T47D (cell line): ENCODE measurements at regions not wholly inside any gene's neighbourhood (a gene's known extent, or its start where the extent isn't known, plus 50 kb on each side); places are given as distances from the start of the nearest gene placed in this dataset.
"Not testable (repeated sequence)": the region's sequence is repeated elsewhere in the genome, so short reads cannot be mapped to it uniquely, and the experiment has no call there.

Experiments
- DNase-seq, 2 experiments: peaks; one replicate each; pipeline versions ENCODE4 v3.0.0 to v3.0.0-alpha.2; 2011 to 2012; ENCODE audit warnings: low read depth in 1 of 2, low spot score in 1 of 2
- JUND ChIP-seq: IDR thresholded peaks from 2 replicates; pipeline ENCODE4 v1.6.1; 2012; ENCODE audit warnings: low read depth
- in situ Hi-C: cut with HindIII; loops from 2 replicates; pipeline ENCODE4 v1.10.0; 2016; ENCODE audit warnings: low sequenced_read_pairs, low pct_unique_long_range_greater_than_20kb

DNA sequence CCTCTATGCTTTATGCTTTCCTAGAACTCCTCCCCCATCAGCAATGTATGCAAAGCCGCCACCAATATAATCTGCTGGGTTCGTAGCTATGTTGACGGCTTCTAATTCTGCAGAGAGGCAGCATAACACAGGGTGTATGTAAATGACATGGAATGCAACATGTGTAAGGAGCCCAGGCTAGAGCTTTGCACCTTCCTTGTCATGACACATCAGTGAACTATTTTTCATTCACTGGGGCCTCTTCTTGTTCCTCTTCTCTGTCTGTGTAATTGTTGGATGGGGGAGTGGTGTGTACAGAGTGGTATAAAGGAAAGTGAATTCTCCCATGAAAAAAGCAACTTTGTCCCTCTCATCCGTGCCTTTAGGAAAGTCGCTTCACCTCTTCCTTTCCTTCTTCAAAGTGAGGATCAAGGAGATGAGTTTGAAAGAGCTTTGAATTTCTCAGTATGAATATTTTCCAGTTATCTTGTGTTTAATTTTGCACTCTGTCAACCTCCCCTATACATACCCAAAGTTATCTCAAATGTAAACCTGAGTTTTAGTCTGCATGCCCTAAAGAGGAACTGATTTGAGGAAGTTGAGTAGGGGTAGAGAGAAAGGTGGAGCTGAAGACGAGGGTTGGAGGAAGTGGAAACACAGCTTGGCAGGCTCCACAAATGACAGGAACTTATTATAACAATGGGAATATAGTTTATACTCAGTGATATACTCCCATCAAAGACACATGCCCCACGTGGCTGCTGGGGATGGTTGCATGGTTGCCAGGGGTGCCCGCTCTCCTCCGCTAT, 74.9 kb upstream of the ARL4C start:
- in situ Hi-C loops, result no loop called here
- DNase-seq, result no peak
- no peak for TF ChIP-seq JUND

DNA sequence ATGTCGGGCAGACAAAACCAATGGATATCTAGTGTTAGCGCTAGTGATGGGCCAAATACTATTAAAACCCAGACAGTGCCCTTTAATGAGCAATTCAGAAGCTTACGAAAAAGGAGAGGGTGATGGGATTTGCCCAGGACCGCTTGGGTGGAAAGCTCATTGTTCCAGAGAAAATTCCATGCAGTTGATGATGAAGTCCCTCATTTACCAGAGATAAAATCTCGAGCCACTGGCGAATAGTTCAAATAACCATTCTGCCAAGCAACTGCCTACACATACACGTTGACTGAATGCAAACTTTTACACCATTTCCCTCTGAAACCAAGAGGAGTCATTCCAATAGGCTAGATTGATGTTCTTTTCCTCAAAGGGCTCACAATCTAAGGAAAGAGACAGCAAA, 73.6 kb upstream of the ARL4C start:
- in situ Hi-C loops, result no loop called here
- DNase-seq, result no peak
- no peak for TF ChIP-seq JUND

DNA sequence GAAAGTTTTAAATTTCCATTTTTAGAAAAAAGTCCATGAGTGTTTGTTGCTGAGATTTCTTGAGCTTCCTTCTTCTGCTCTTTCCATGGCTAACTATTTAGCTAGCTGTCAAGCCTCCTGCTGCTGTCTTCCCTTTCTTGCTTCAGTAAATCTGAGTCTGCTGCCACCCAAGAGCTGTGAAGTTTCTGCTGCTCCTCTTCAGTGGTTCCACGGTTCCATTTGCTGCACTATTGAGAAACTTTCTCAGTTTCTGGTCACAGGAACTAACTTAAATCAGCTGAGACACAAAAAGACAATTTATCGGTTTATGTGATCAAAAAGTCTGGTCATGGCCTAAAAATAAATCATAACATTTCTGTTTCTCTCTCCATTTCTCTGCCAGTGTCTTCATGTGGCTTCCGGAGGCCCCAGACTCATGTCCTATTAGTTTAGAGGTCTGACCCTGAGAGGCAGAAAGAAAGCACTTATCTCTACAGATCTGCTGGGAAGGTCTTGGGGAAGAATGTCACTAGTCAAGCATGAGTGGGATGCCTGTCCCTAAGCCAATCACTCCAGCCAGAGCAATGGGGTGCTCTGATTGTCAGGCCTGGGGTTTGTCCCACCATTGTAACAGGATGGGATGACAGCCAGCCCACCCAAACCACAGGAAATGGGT, 73.0 kb upstream of the ARL4C start:
- no peak for DNase-seq
- in situ Hi-C loops, result no loop called here
- no peak for TF ChIP-seq JUND

DNA sequence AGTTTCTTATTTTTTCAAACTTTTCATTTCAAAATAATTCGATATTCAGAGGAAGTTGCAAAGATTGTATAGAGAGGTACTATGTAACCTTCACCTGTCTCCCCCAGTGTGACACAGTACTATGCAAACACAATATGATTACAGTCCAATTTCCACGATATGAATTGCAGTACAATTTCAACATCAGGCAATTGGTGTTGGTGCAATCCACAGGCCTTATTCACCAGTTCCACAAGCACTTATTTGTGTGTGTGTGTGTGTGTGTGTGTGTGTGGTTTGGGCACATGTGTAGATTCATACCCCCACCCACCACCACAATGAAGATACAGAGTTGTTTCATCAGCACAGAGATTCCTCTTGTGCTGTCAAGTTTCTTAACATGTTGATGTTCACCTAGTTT, 69.7 kb upstream of the ARL4C start:
- no peak for TF ChIP-seq JUND
- DNase-seq, result no peak
- in situ Hi-C loops, result no loop called here

DNA sequence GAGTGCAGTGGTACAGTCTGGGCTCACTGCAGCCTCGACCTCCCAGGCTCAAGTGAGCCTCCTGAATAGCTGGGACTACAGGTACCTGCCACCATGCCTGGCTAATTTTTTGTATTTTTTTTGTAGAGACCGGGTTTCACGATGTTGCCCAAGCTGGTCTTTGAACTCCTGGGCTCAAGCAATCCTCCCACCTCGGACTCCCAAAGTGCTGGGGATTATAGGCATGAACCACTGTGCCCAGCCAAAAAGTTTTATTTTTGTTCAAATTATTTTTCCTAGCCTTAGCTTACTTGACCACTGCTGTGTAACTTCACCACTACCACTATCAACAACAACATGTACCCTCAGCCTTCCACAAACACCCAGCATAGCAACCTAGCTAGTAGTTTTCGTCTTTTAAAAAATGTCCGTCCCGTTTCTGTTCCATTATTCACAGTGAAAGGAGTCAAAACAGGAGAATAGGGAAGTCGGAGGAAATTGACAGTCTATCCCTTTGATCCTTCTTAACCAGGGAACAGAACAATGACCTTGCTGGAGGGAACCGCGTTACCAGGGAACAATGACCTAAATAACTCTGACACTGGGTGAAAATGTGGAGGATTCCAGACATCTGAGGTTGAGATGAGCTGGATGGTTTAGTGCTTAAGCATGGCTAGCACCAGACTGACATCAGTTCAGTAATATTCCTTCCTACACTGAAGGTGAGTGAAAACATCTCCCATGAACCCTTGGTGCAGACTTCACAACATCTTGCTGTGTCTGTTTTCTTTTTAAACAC, 69.2 kb upstream of the ARL4C start:
- DNase-seq, result no peak
- in situ Hi-C loops, result no loop called here
- TF ChIP-seq JUND, result no peak

DNA sequence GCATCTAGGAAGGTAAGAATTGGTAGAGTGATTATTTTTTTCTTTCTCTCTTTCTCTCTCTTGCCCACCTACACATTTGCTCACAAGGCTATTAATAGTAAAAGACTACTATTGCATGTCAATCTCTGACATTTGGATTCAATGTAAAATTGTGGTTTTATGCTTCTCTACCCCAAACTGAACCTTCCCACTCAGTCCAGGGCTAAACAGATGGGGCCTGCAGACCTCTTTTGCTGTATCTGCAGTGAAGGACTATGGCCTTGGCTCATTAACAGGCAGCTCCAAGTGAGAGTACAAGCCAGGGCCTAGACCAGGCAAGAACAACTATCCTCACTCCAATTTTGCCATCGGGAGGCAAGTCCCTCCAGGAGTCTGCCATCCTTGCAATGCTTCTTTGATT, 68.3 kb upstream of the ARL4C start:
- no peak for DNase-seq
- in situ Hi-C loops, result no loop called here

GRCh38 chr2:234564699-234565098, 67.8 kb upstream of the ARL4C start:
- in situ Hi-C loops, result no loop called here
- peak; percentile 28 to 41 for DNase-seq
- no peak for TF ChIP-seq JUND

More for the DNA sequence above, 68.3 kb upstream of the ARL4C start:
- TF ChIP-seq JUND, result no peak

DNA sequence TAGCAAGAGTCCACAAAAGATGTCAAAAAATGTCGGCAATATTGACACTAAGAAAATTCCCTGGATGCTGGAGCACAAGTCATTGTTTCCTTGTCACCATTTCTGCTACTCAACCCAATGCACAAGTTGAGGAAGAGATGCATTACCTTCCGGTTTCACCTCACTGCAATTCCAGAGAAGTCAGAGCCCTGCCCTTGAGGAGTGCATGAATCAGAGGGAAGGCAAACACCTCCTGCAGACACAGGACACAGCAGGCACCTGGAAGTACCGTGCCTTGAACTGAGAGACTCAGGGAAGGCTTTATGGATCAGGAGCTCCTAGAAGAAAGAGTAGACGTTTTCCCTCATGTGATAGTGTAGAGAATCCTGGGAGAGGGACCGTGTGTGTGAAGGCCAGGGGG, 62.7 kb upstream of the ARL4C start:
- in situ Hi-C loops, result no loop called here
- no peak for DNase-seq
- no peak for TF ChIP-seq JUND

DNA sequence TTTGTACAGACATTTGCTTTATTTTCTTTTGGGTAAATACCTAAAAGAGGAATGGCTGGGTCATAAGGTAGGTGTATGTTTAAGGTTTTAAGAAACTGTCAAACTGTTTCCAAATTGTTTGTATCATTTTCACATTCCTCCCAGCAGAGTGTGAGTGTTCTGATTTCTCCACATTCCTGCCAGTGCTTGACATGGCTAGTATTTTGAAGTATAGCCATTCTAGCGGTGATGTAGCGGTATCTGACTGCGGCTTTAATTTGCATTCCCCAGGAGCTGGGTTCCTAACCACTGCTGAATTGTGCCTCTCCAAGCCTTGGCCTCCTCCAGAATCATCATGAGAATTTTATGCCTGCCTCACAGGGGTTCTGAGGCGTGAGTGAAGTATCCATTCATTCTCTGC, 61.8 kb upstream of the ARL4C start:
- TF ChIP-seq JUND, result no peak
- in situ Hi-C loops, result no loop called here
- peak in 1 of 2 experiments; percentile 17 for DNase-seq

DNA sequence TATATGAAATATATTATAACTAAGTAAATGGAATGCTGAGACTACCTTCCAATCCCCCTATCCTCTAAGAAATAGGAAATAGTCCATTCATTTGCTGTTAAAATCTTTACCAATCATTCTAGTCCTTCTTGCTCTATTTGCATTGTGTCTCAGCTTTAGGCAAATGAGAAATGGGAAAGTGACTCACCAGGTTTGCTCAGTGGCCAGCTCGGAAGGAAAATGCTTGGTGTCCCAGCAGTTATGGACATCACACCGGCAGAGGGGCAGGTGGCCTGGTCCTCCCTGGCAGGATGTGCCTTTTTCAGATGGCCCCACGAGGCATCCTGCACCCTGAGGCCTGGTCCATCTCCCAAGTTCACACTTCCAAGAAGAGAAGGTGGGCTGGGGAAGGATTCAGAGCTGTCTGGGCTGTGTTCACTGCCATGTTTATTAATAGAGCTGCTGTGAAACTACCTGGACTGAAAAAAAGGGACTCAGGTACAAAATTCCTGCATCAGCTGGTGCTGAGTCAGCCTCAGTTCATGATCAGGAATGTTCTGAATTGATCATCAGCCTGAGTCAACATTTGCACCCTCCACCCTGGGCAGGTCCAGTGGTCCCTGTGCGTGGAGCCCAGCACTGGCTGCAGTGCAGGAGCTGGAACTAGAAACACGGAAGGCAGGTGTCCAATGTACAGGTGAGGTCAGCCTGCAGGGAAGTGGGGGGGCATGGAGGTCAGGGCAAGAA, 60.1 kb upstream of the ARL4C start:
- in situ Hi-C loops, result no loop called here
- peak; percentile 48 to 62 for DNase-seq
- TF ChIP-seq JUND, result no peak

- in situ Hi-C loops, result no loop called here
- peak in 1 of 2 experiments; percentile 7 for DNase-seq
- TF ChIP-seq JUND, result no peak
Measured at GRCh38 chr2:234555616-234556249, 58.9 kb upstream of the ARL4C start.

DNA sequence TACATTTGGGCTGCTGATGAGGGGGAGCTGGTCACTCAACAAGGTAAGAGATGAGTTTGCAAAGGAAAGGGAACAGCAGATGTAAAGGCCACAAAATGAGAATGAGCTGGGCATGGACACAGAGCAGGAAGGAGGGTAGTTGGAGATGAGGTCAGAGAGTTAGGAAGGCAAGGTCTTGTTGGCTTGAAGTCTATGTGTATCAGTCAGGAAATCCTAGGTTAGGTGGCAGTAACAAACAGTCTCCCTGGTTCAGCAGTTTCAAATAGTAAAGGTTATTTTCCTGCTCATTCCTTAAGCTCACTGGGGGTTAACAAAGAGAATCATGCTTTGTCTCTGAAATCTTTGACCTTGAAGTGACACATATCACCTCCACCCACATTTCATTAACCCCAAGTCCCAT, 58.3 kb upstream of the ARL4C start:
- in situ Hi-C loops, result no loop called here
- no peak for DNase-seq
- TF ChIP-seq JUND, result no peak

- in situ Hi-C loops, DNase-seq: not testable (repeated sequence)
Measured at GRCh38 chr2:234553223-234553622, 56.3 kb upstream of the ARL4C start.
